AG09309 (cell line): ENCODE measurements at regions not wholly inside any gene's neighbourhood (a gene's known extent, or its start where the extent isn't known, plus 50 kb on each side); places are given as distances from the start of the nearest gene placed in this dataset.

Experiments
- DNase-seq: peaks from one replicate; pipeline ENCODE4 v3.0.0-alpha.2; 2010; ENCODE audit warnings: low read depth
- H3K4me3 ChIP-seq: 2 replicates; pipeline ENCODE4 v1.5.1; 2011; ENCODE audit warnings: mild to moderate bottlenecking, low read depth, low read length, moderate library complexity; ENCODE audit not compliant: control insufficient read depth
- CTCF ChIP-seq: IDR thresholded peaks from 2 replicates; pipeline ENCODE4 v1.5.1; 2011; ENCODE audit warnings: mild to moderate bottlenecking, low read depth, low read length, inconsistent platforms; ENCODE audit not compliant: insufficient read depth, control insufficient read depth; ENCODE audit errors: missing control alignments

- DNase-seq = peak; percentile 25
- H3K4me3 ChIP-seq = no peak overlapping the region
- TF ChIP-seq CTCF = no peak
These were observed 114.0 kb downstream of the SLC38A4 start for GRCh38 chr12:46711756-46712155.

DNA sequence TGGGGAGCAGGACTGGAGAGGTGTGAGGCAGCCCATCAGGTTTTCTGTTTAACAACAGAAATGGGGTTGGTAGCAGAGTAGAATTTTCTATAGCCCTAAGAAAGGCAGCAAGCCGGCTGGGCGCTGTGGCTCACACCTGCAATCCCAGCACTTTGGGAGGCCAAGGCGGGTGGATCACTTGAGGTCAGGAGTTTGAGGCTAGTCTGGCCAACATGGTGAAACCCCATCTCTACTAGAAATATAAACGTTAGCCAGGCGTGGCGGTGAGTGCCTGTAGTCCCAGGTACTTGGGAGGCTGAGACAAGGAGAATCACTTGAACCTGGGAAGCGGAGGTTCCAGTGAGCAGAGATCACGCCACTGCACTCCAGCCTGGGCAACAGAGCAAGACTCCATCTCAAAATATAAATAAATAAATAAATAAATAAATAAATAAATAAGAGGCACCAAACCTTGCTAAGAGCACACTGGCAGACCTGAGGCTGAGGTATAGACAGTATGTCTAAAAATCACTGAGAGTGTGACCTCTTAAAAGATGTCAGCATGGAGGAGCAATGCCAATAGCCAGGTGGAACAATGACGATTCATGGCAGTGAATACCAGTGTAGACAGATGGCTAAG lies 115.6 kb downstream of the SLC38A4 start:
- no peak overlapping the region for H3K4me3 ChIP-seq
- no peak for DNase-seq
- no peak for TF ChIP-seq CTCF

DNA sequence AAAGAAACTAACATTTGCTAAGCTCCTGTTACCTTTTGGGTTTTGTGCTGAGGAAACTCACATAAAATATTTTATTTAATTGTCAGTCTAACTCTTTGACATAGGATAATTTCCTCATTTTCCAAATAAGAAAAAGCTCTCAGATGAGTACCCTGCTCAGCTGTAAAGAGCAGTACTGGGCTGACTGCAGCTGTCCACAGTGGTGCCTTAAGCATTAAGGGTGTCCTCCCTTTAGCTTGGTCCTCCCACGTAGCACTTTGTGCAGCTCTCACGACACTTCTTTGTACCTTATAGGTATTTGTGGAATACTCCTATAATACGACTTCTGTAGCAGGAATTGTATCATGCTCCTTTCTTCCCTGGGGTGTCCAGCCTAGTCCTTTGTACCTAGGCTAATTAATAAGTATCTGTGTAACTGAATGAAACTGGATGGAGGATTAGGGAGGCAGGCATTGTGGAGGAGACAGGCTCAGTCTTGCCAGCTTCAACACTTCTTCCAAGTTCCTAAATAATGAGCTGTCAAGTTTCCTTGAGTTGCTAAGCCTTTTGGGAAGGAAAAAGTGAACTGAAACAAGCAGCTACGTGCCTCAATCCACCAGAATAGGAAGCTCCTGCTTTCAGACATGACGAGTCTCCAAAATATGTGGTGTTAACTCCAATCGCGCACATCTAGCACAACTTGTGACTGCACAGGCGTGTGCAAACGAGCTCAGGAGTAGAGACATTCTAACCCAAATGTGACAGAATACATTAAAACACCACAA lies 123.0 kb downstream of the SLC38A4 start:
- H3K4me3 ChIP-seq = no peak overlapping the region
- TF ChIP-seq CTCF = no peak
- DNase-seq = peak; percentile 56

DNA sequence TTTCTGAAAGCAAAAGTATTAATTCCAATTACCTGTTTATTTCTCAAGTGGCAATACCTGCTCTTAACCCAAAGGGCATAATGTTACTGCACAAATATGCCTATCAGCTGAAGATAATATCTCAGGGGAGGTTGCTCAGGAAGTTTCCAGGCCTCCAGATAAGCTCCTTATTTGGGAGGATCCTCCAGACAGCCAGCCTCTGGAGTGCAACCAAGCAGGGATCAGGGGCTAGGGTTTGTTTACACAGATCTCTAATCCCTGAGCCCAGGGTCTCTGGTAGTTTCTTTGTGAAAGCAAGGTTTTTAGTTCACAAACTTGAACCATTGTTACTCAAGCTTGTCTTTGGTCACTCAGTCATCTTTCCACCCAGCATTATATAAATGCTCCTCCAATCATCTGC lies 124.4 kb downstream of the SLC38A4 start:
- DNase-seq = no peak

GRCh38 chr12:46699986-46700385 lies 125.8 kb downstream of the SLC38A4 start:
- TF ChIP-seq CTCF = no peak
- DNase-seq = no peak
- no peak overlapping the region for H3K4me3 ChIP-seq

More for the DNA sequence above, 124.4 kb downstream of the SLC38A4 start:
- no peak overlapping the region for H3K4me3 ChIP-seq
- TF ChIP-seq CTCF = no peak

- DNase-seq = no peak
- TF ChIP-seq CTCF = no peak
- H3K4me3 ChIP-seq = no peak overlapping the region
These were observed 127.8 kb downstream of the SLC38A4 start for GRCh38 chr12:46698003-46698402.
